Mesothelial cell of epicardium (in vitro differentiated cells): ENCODE measurements at regions not wholly inside any gene's neighbourhood (a gene's known extent, or its start where the extent isn't known, plus 50 kb on each side); places are given as distances from the start of the nearest gene placed in this dataset.

Experiments used
- DNase-seq, 2 experiments: peaks; one replicate each; pipeline ENCODE4 v3.0.0; 2021; ENCODE audit warnings: low spot score in 2 of 2; ENCODE audit not compliant: unreplicated experiment in 2 of 2
- H3K27ac Mint-ChIP-seq: 2 replicates; pipeline ENCODE4 v1.8.0; 2021; ENCODE audit warnings: mixed read lengths
- H3K27me3 Mint-ChIP-seq: 2 replicates; pipeline ENCODE4 v1.8.0; 2021; ENCODE audit warnings: low read depth, mixed read lengths
- H3K36me3 Mint-ChIP-seq: 2 replicates; pipeline ENCODE4 v1.8.0; 2021; ENCODE audit warnings: mixed read lengths
- H3K4me1 Mint-ChIP-seq: 2 replicates; pipeline ENCODE4 v1.8.0; 2021; ENCODE audit warnings: mixed read lengths
- H3K4me3 Mint-ChIP-seq: 2 replicates; pipeline ENCODE4 v1.8.0; 2021; ENCODE audit warnings: mild to moderate bottlenecking, moderate library complexity, mixed read lengths
- H3K9me3 Mint-ChIP-seq: 2 replicates; pipeline ENCODE4 v1.8.0; 2021; ENCODE audit warnings: mixed read lengths
- TF ChIP-seq, protein P1 (sequence below): fragments of 200-600 bp; sonication (generic); IDR thresholded peaks from one replicate; pipeline ENCODE4 v1.5.0; 2021; ENCODE audit warnings: antibody characterized with exemption; ENCODE audit not compliant: unreplicated experiment

- H3K36me3 Mint-ChIP-seq = peaks cover 2% of the 10 kb centered on the region
- no peak overlapping the region for H3K27ac Mint-ChIP-seq
- TF ChIP-seq, protein P1, sequence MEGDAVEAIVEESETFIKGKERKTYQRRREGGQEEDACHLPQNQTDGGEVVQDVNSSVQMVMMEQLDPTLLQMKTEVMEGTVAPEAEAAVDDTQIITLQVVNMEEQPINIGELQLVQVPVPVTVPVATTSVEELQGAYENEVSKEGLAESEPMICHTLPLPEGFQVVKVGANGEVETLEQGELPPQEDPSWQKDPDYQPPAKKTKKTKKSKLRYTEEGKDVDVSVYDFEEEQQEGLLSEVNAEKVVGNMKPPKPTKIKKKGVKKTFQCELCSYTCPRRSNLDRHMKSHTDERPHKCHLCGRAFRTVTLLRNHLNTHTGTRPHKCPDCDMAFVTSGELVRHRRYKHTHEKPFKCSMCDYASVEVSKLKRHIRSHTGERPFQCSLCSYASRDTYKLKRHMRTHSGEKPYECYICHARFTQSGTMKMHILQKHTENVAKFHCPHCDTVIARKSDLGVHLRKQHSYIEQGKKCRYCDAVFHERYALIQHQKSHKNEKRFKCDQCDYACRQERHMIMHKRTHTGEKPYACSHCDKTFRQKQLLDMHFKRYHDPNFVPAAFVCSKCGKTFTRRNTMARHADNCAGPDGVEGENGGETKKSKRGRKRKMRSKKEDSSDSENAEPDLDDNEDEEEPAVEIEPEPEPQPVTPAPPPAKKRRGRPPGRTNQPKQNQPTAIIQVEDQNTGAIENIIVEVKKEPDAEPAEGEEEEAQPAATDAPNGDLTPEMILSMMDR = no peak
- no peak for DNase-seq
- no peak overlapping the region for H3K4me3 Mint-ChIP-seq
- H3K27me3 Mint-ChIP-seq = no peaks in the 10 kb centered on the region
- no peaks in the 10 kb centered on the region for H3K4me1 Mint-ChIP-seq
- peaks cover 22% of the 10 kb centered on the region for H3K9me3 Mint-ChIP-seq
Measured at GRCh38 chr5:116789522-116789921, 214.9 kb upstream of the SEMA6A start.

- peaks cover 22% of the 10 kb centered on the region for H3K9me3 Mint-ChIP-seq
- peaks cover 2% of the 10 kb centered on the region for H3K36me3 Mint-ChIP-seq
- H3K4me1 Mint-ChIP-seq = no peaks in the 10 kb centered on the region
- no peak overlapping the region for H3K4me3 Mint-ChIP-seq
- H3K27me3 Mint-ChIP-seq = no peaks in the 10 kb centered on the region
- TF ChIP-seq, protein P1 = no peak
- DNase-seq = no peak
- no peak overlapping the region for H3K27ac Mint-ChIP-seq
Measured at GRCh38 chr5:116788851-116789403, 214.3 kb upstream of the SEMA6A start.

GRCh38 chr5:116787570-116787969 lies 212.9 kb upstream of the SEMA6A start:
- peaks cover 22% of the 10 kb centered on the region for H3K9me3 Mint-ChIP-seq
- H3K36me3 Mint-ChIP-seq = peaks cover 2% of the 10 kb centered on the region
- no peak for DNase-seq
- no peaks in the 10 kb centered on the region for H3K27me3 Mint-ChIP-seq
- no peaks in the 10 kb centered on the region for H3K4me1 Mint-ChIP-seq
- H3K4me3 Mint-ChIP-seq = no peak overlapping the region
- no peak overlapping the region for H3K27ac Mint-ChIP-seq
- TF ChIP-seq, protein P1 = no peak

DNA sequence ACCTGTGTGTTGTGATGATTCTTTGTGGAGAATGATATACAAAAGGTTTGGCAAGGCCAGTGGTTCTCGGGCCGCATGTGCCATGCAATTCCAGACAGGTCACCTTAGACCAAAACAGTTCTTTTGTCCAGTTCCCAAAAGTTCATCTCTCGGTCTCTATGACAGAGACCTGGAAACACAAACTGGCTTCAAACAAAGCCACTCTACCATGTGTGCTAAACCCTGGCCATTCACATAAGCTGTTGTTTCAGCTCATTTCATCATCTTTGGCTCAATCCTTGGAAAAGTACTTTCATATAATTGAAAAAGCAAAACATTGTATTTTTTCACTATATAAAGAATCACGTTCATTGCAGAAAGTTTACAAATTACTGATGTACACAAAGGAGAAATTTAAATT lies 210.5 kb upstream of the SEMA6A start:
- H3K27me3 Mint-ChIP-seq = no peaks in the 10 kb centered on the region
- no peaks in the 10 kb centered on the region for H3K4me1 Mint-ChIP-seq
- H3K27ac Mint-ChIP-seq = no peak overlapping the region
- no peak for DNase-seq
- TF ChIP-seq, protein P1 = no peak
- H3K4me3 Mint-ChIP-seq = no peak overlapping the region
- H3K9me3 Mint-ChIP-seq = peaks cover 18% of the 10 kb centered on the region
- no peaks in the 10 kb centered on the region for H3K36me3 Mint-ChIP-seq

DNA sequence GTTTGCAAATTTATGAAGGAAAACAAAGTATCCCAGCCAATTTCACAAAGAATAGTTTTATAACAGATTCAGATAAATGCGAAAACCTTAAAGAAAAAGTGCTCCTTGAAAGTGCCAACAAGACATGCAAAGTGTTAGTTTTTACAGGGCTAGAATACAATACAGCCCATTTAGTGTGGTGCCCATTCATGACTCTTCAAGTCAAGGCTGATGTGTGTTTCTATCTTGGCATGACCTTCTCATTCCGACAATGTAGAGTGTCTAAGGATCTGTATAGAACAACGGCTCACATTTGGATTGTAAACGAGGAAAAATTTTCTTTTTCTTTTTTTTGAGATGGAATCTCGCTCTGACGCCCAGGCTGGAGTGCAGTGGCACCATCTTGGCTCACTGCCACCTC lies 205.2 kb upstream of the SEMA6A start:
- H3K4me3 Mint-ChIP-seq = no peak overlapping the region

More for the DNA sequence above, 205.2 kb upstream of the SEMA6A start:
- no peaks in the 10 kb centered on the region for H3K9me3 Mint-ChIP-seq
- no peaks in the 10 kb centered on the region for H3K36me3 Mint-ChIP-seq
- H3K4me1 Mint-ChIP-seq = peaks cover 26% of the 10 kb centered on the region
- H3K27ac Mint-ChIP-seq = no peak overlapping the region
- TF ChIP-seq, protein P1 = no peak
- no peaks in the 10 kb centered on the region for H3K27me3 Mint-ChIP-seq
- DNase-seq = no peak
